Liver (tissue), 3 donors: ENCODE measurements at regions not wholly inside any gene's neighbourhood (a gene's known extent, or its start where the extent isn't known, plus 50 kb on each side); places are given as distances from the start of the nearest gene placed in this dataset.

Source experiments
- EGR1 ChIP-seq, 2 donors: IDR thresholded peaks; 2 replicates each; pipeline ENCODE4 v1.6.1; 2016 to 2018; ENCODE audit warnings: antibody characterized with exemption in 2 of 2, low read depth in 2 of 2
- FOXA1 ChIP-seq: IDR thresholded peaks from 2 replicates; pipeline ENCODE4 v1.6.1; 2016; ENCODE audit warnings: antibody characterized with exemption
- FOXA2 ChIP-seq: IDR thresholded peaks from 2 replicates; pipeline ENCODE4 v1.6.1; 2016; ENCODE audit warnings: antibody characterized with exemption
- HNF4G ChIP-seq: IDR thresholded peaks from 2 replicates; pipeline ENCODE4 v1.6.1; 2016; ENCODE audit warnings: antibody characterized with exemption
- JUND ChIP-seq, 2 donors: IDR thresholded peaks; 2 replicates each; pipeline ENCODE4 v1.6.1; 2016; ENCODE audit warnings: antibody characterized with exemption in 2 of 2
- RAD21 ChIP-seq, 2 donors: IDR thresholded peaks; 2 replicates each; pipeline ENCODE4 v1.6.1; 2016; ENCODE audit warnings: antibody characterized with exemption in 2 of 2, mild to moderate bottlenecking in 2 of 2
- REST ChIP-seq: IDR thresholded peaks from 2 replicates; pipeline ENCODE4 v1.6.1; 2016; ENCODE audit warnings: antibody characterized with exemption, mild to moderate bottlenecking
- RXRA ChIP-seq, 2 donors: IDR thresholded peaks; 2 replicates each; pipeline ENCODE4 v1.6.1; 2017 to 2018; ENCODE audit warnings: antibody characterized with exemption in 2 of 2, mild to moderate bottlenecking in 1 of 2
- TAF1 ChIP-seq: conservative IDR thresholded peaks from 2 replicates; pipeline ENCODE4 v1.6.1; 2016; ENCODE audit warnings: antibody characterized with exemption, mild to moderate bottlenecking
- YY1 ChIP-seq: IDR thresholded peaks from 2 replicates; pipeline ENCODE4 v1.6.1; 2016; ENCODE audit warnings: antibody characterized with exemption, mild to moderate bottlenecking
- TF ChIP-seq, protein P1 (sequence below): fragments of 150-350 bp; IDR thresholded peaks from 2 replicates; pipeline ENCODE4 v1.5.1; 2017; ENCODE audit warnings: improper control_type of control experiment, low read depth, low read length; ENCODE audit not compliant: missing input control
- donor health status: healthy.
- donor health status: healthy.

GRCh38 chr13:79231887-79232286, 174.2 kb downstream of the RBM26 start:
- TF ChIP-seq TAF1 (no peak), RAD21 (IDR thresholded peaks at IDR 0.05) (no peak), REST (no peak), JUND (IDR thresholded peaks at IDR 0.05) (no peak), RXRA (IDR thresholded peaks at IDR 0.05) (no peak), EGR1 (IDR thresholded peaks at IDR 0.05; ENCODE audit: low read depth in 2 of 2) (no peak), FOXA2 (no peak), YY1 (no peak), HNF4G (no peak), FOXA1 (no peak)
- TF ChIP-seq, protein P1, sequence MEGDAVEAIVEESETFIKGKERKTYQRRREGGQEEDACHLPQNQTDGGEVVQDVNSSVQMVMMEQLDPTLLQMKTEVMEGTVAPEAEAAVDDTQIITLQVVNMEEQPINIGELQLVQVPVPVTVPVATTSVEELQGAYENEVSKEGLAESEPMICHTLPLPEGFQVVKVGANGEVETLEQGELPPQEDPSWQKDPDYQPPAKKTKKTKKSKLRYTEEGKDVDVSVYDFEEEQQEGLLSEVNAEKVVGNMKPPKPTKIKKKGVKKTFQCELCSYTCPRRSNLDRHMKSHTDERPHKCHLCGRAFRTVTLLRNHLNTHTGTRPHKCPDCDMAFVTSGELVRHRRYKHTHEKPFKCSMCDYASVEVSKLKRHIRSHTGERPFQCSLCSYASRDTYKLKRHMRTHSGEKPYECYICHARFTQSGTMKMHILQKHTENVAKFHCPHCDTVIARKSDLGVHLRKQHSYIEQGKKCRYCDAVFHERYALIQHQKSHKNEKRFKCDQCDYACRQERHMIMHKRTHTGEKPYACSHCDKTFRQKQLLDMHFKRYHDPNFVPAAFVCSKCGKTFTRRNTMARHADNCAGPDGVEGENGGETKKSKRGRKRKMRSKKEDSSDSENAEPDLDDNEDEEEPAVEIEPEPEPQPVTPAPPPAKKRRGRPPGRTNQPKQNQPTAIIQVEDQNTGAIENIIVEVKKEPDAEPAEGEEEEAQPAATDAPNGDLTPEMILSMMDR, result no peak
